ENCODE measurements at regions not wholly inside any gene's neighbourhood (a gene's known extent, or its start where the extent isn't known, plus 50 kb on each side); places are given as distances from the start of the nearest gene placed in this dataset.

DNA sequence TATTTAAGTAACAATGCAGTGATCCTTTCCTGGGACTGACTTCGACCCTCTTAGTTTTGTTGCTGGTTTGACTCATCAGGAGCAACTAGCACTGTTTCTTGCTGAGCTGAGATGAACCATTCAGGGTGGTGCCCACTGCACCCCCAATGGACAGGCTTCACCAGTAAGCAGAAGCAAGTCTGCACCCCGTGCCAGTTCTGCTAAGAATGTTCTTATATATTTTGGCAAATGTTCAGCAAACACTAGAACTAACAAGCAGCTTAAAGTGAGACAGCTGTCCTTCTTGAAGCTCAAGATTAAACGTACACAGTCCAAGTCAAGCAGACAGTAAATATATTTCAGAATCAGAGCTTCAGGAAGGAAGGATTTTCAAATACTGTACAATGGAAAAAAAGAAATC, 561.3 kb upstream of the CDH4 start:
- TF ChIP-seq RFX5 (IDR thresholded peaks at IDR 0.05; ENCODE audit: low read depth, low read length) (no peak), MAFK (IDR thresholded peaks at IDR 0.05; ENCODE audit: low read depth, low read length) (no peak), BHLHE40 (IDR thresholded peaks at IDR 0.05; ENCODE audit: low read depth, low read length) (no peak), CEBPB (IDR thresholded peaks at IDR 0.05; ENCODE audit: low read depth, low read length) (no peak)
- no peak overlapping the region for H3K18ac ChIP-seq (ENCODE audit: low read depth, low read length)
- no TSS peak for BruUV-seq (replicated peaks)
- dilution Hi-C loops (cut with HindIII; ENCODE audit: low sequenced_read_pairs, unreplicated experiment) (no loop called here), intact Hi-C loops (cut with micrococcal nuclease) (no loop called here), in situ Hi-C loops (cut with MboI; ENCODE audit: low sequenced_read_pairs) (no loop called here)
- H2BK15ac ChIP-seq (ENCODE audit: low read depth, low read length), result no peak overlapping the region
- H2AK5ac ChIP-seq (ENCODE audit: low read depth, low read length), result no peak overlapping the region
- no peak overlapping the region for H3K56ac ChIP-seq (ENCODE audit: extremely low read depth, insufficient read depth, low read length)
- ATAC-seq (ENCODE audit: low read depth), result no peak
- no peak for DNase-seq
- no peak overlapping the region for H3K4ac ChIP-seq (ENCODE audit: low read depth, low read length)
- no peak overlapping the region for H3K4me3 ChIP-seq (ENCODE audit: insufficient read depth, low read depth, low read length)
- no peak overlapping the region for H2BK5ac ChIP-seq (ENCODE audit: low read depth, low read length, poor library complexity, severe bottlenecking)
- no peak overlapping the region for H2BK20ac ChIP-seq (ENCODE audit: low read depth, low read length)
- H4K20me1 ChIP-seq (ENCODE audit: insufficient read depth, low read length), result no peaks in the 10 kb centered on the region
- no peak overlapping the region for H3K27ac ChIP-seq (ENCODE audit: insufficient read depth, low read length)
- H3K79me1 ChIP-seq (ENCODE audit: low read depth in 1 of 2, low read length in 2 of 2), result no peaks in the 10 kb centered on the region
- no peaks in the 10 kb centered on the region for H3K9me1 ChIP-seq (ENCODE audit: insufficient read depth, low read length)
- H3K36me3 ChIP-seq (ENCODE audit: control insufficient read depth, insufficient read depth, low read length), result no peaks in the 10 kb centered on the region
- no peak overlapping the region for H4K8ac ChIP-seq (ENCODE audit: low read depth in 2 of 2, low read length in 2 of 2)
- no peak overlapping the region for H3K14ac ChIP-seq (replicated peaks; ENCODE audit: low read depth, low read length)
- H3K9me3 ChIP-seq (ENCODE audit: control insufficient read depth, insufficient read depth, low read length), result peaks cover 4% of the 10 kb centered on the region; the same call in 1 of the 2 replicates
- no peak overlapping the region for H3K9ac ChIP-seq (ENCODE audit: low read depth, low read length)
- H2AFZ ChIP-seq (replicated peaks; ENCODE audit: low read length, poor library complexity), result no peak overlapping the region
- H3K4me1 ChIP-seq (ENCODE audit: control insufficient read depth, insufficient read depth, low read length), result no peaks in the 10 kb centered on the region
- H3K27me3 ChIP-seq (ENCODE audit: control insufficient read depth, insufficient read depth, low read length), result no peaks in the 10 kb centered on the region
- H2AK9ac ChIP-seq (replicated peaks; ENCODE audit: low read depth, low read length, poor library complexity), result no peak overlapping the region
- no CpG with 5 or more reads among the region's 3 CpGs for WGBS, 2 experiments (ENCODE audit: extremely low coverage in 2 of 2, insufficient read length in 1 of 2)
- POLR2A ChIA-PET (ENCODE audit: unreplicated experiment), result no interaction called here
- no peak overlapping the region for H2BK120ac ChIP-seq (ENCODE audit: low read depth, low read length)
- H3K23ac ChIP-seq (ENCODE audit: low read depth, low read length), result no peak overlapping the region
- H4K91ac ChIP-seq (ENCODE audit: insufficient read depth, low read depth, low read length), result no peak overlapping the region
- no peak overlapping the region for H4K5ac ChIP-seq (ENCODE audit: low read depth, low read length)
- no peak overlapping the region for H3K4me2 ChIP-seq (ENCODE audit: low read depth, low read length)
- CTCF ChIA-PET, result no interaction called here
